HG03571 (cell line): ENCODE measurements at regions not wholly inside any gene's neighbourhood (a gene's known extent, or its start where the extent isn't known, plus 50 kb on each side); places are given as distances from the start of the nearest gene placed in this dataset.
"Not testable (repeated sequence)": the region's sequence is repeated elsewhere in the genome, so short reads cannot be mapped to it uniquely, and the experiment has no call there.

Experiments used
- ATAC-seq: cut with Tn5 transposase; IDR thresholded peaks from one replicate; pipeline ENCODE4 v1.9.1; 2021; ENCODE audit not compliant: unreplicated experiment

- no peak for ATAC-seq
These were observed 339.4 kb upstream of the KIAA1217 start for GRCh38 chr10:23869548-23869947.

GRCh38 chr10:23869996-23870395 is 338.9 kb upstream of the KIAA1217 start:
- no peak for ATAC-seq

- ATAC-seq: no peak
These were observed 338.0 kb upstream of the KIAA1217 start for GRCh38 chr10:23870651-23871610.

- ATAC-seq: no peak
These were observed 336.6 kb upstream of the KIAA1217 start for GRCh38 chr10:23872290-23872689.

- ATAC-seq: no peak
These were observed 331.1 kb upstream of the KIAA1217 start for GRCh38 chr10:23877791-23878320.

GRCh38 chr10:23884670-23885069 is 324.3 kb upstream of the KIAA1217 start:
- ATAC-seq: no peak

- ATAC-seq: no peak
These were observed 323.1 kb upstream of the KIAA1217 start for GRCh38 chr10:23885853-23886252.

GRCh38 chr10:23886355-23886754 is 322.6 kb upstream of the KIAA1217 start:
- ATAC-seq: no peak

- ATAC-seq: no peak
These were observed 317.6 kb upstream of the KIAA1217 start for GRCh38 chr10:23891301-23891700.

- no peak for ATAC-seq
These were observed 316.6 kb upstream of the KIAA1217 start for GRCh38 chr10:23892296-23892695.

GRCh38 chr10:23897267-23897666 is 311.7 kb upstream of the KIAA1217 start:
- ATAC-seq: no peak

- ATAC-seq: no peak
These were observed 311.1 kb upstream of the KIAA1217 start for GRCh38 chr10:23897861-23898260.

GRCh38 chr10:23899166-23899565 is 309.8 kb upstream of the KIAA1217 start:
- no peak for ATAC-seq

GRCh38 chr10:23910291-23910690 is 298.6 kb upstream of the KIAA1217 start:
- no peak for ATAC-seq

GRCh38 chr10:23912884-23913404 is 296.0 kb upstream of the KIAA1217 start:
- no peak for ATAC-seq

GRCh38 chr10:23914641-23915040 is 294.3 kb upstream of the KIAA1217 start:
- ATAC-seq: no peak

GRCh38 chr10:23917251-23917840 is 291.6 kb upstream of the KIAA1217 start:
- ATAC-seq: no peak

GRCh38 chr10:23918090-23918723 is 290.7 kb upstream of the KIAA1217 start:
- no peak for ATAC-seq

- ATAC-seq: no peak
These were observed 290.1 kb upstream of the KIAA1217 start for GRCh38 chr10:23918839-23919238.

- no peak for ATAC-seq
These were observed 281.2 kb upstream of the KIAA1217 start for GRCh38 chr10:23927576-23928325.

- not testable (repeated sequence) for ATAC-seq
These were observed 274.9 kb upstream of the KIAA1217 start for GRCh38 chr10:23934023-23934422.
